NCI-H1436 (cell line): ENCODE measurements at regions not wholly inside any gene's neighbourhood (a gene's known extent, or its start where the extent isn't known, plus 50 kb on each side); places are given as distances from the start of the nearest gene placed in this dataset.
"Not testable (repeated sequence)": the region's sequence is repeated elsewhere in the genome, so short reads cannot be mapped to it uniquely, and the experiment has no call there.

Experiments used
- DNase-seq: peaks from one replicate; lab custom pipeline; 2025; lab: John Stamatoyannopoulos, UW

DNA sequence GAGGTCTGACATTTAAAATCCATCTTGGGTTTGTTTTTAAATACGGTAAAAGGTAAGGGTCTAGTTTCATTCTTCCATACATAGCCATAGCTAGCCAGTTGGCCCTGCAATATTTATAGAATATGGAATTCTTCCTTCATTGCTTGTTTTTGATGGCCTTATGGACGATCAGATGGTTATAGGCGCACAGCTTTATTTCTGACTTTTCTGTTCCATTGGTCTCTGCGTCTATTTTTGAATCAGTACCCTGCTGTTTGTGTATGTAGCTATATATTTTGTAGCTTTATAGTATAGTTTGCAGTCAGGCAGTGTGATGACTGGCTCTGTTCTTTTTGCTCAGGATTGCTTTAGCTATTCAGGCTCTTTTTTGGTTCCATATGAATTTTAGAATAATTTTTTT is 366.8 kb upstream of the MIS18BP1 start:
- DNase-seq, result no peak

DNA sequence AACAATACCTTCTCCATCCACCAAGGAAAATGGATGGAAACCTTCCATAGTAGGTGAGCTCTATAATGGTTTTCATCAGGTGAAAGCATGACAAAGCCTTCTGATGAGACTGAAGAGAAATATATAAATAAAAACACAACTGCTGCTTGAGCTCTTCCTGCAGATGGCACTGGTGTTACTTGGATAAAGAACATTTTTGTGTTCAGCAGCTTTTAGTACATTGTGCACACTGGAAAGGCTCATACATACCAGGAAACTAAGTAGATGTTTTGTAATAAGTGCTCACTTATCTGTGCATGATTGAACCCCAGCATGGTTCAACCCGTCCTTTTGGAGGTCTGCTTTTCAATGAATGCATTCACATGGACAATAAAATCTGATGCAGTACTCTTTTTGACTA is 357.3 kb upstream of the MIS18BP1 start:
- DNase-seq, result no peak

DNA sequence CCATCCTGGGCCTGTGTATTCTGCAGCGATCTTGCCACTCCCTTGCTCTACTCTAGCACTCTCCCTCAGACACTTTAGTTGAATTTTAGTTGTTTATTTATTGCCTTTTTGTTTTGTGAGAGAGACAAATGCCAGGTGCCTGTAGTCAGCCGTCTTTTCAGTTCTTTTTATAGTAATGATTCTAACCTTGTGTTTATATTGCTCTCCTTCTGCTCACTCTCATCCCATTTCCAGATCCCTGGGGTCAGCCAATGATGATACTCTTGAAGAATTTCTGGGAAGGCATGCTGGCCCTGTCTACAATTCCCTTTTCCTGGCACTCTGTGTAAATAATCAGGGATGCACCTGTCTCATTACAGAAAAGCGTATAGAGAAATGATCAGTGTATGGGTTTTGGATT is 334.1 kb upstream of the MIS18BP1 start:
- no peak for DNase-seq

DNA sequence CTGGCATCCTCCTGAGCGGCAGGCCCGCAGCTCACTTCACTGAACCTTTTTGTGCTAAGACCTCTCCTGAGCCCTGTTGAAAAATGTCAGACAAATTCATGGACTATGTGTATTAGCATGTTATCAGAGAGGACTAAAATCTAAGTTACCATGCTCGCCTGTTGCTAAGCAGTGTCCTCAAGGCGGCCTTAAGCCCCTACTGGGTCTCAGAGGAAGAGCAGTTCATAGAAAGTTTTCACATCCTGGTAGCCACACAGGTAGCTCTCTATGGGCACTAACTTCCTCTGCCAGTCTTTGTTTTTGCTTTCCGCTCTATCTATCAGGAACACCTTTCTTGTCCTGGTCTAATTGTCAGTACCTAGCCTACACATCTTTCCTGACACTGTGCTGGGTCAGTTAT is 306.6 kb upstream of the MIS18BP1 start:
- no peak for DNase-seq

DNA sequence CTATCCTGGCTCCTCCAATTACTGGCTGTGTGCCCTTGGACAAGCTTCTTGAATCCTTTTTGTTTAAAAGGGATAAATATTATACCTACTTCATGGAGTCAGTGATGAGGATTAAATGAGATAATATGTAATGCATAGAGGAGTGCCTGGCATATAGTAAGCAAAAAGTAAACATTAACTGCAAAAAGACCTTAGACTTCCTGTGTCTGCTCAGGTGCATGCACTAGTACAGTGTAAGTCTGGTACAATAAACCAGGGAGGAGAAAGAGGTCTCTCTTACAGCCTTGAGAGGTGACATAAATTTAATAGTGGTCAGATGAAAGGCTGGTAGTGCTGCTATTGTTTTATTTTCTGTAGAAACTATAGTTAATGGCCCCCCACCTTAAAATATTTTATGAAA is 305.2 kb upstream of the MIS18BP1 start:
- no peak for DNase-seq

DNA sequence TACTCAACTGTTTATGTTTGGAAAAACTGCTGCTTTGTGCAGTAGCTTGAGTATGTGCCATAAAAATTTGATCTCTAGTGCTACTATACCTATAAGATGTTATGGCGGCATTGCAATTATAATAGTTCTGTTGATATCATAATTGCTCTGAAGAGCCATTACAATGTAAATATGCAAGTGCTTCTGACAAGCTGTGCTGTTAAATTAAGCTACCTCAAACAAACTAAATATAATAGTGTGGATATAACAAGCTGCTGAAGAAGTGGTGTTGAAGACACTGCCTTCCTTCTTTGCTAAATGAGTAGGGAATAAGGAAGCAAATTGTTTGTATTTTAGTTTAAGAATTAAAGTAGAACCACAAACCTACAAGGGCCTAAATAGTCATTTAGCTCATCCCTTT is 301.0 kb upstream of the MIS18BP1 start:
- DNase-seq, result no peak

DNA sequence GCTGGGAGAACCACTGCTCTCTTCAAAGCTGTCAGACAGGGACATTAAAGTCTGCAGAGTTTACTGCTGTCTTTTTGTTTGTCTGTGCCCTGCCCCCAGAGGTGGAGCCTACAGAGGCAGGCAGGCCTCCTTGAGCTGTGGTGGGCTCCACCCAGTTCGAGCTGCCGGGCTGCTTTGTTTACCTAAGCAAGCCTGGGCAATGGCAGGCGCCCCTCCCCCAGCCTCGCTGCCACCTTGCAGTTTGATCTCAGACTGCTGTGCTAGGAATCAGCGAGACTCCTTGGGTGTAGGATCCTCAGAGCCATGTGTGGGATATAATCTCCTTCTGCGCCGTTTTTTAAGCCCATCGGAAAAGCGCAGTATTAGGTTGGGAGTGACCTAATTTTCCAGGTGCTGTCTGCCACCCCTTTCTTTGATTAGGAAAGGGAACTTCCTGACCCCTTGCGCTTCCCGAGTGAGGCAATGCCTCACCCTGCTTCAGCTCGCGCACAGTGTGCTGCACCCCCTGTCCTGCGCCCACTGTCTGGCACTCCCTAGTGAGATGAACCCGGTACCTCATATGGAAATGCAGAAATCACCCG is 298.3 kb upstream of the MIS18BP1 start:
- DNase-seq, result not testable (repeated sequence)

GRCh38 chr14:45531022-45531421 is 278.0 kb upstream of the MIS18BP1 start:
- no peak for DNase-seq

DNA sequence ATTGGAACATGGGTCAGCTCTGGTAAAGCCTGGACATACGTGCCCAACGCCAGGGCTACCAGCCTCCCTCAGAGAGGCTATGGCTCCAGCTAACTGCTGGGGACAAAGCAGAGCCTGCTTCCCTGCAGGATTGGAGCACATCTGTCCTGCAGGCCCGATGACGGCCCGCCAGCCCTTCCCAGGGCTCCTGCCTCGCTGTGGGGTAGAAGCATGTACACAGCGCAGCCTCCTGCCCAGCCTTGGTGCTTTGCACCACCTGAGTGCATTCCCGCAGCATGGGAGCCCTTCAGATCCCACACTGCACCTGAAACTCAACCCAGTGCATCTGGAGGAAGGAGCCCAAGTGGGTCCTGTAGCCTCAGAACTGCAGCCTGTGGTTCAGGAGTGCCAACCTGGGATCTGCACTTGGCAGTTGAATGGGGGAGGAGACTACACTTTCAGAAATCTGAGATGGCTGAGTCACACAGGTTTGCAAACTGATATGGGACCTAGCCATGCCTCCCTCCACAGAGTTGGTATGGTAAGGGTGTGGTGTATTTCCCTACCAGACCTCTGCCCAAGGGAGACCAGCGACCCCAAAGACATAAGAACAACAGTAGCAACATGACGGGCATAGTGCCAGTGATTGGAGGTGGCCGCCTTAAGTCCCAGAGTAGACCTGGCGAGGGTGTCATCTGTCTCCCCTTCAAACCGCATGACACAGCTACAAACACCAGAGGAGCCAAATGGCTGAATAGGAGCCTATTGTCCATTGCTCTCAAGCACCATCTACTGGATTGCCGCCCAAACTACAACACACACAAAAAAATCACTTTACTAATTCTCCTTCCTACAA is 273.9 kb upstream of the MIS18BP1 start:
- peak; percentile 24 for DNase-seq

DNA sequence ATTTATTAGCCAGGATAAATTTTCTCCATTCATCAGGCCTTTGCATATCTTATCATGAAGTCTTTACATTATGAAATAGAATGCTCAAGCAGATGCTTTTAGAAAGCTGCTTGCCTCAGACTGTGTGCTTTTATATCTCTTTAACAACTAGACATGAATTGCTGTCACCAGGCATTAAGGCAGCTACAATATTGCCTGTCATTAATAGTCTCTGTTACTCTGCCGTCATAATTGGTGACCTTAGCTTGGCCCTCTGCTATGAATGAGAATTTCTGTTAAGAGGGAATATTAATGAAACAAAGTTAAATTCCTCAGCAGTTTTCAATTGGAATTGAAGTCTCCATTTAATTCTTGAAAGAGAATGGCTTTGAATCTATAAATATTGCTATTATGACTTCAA is 266.8 kb upstream of the MIS18BP1 start:
- DNase-seq, result no peak

DNA sequence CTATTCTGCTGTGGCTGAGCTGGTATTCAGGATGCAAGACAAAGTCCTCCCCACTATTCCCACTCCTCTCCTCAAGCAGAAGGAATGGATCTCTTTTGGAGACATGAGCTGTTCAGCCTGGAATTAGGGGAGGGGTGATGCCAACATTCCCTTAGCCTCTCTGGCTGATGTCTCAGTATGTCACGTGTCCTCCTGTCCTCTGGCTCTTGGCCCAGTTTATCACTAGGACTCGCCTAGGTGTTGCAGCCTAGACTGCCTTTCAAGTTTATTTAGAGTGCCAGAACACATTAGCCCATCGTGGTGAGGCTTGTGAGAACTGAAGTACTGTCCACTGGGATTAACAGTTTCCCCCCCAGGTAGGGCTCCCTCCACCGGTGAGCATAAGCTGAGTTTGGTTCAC is 239.9 kb upstream of the MIS18BP1 start:
- no peak for DNase-seq

GRCh38 chr14:45491914-45492313 is 238.9 kb upstream of the MIS18BP1 start:
- DNase-seq, result no peak

- DNase-seq, result no peak
Observed at GRCh38 chr14:45486599-45486998, 233.6 kb upstream of the MIS18BP1 start.

DNA sequence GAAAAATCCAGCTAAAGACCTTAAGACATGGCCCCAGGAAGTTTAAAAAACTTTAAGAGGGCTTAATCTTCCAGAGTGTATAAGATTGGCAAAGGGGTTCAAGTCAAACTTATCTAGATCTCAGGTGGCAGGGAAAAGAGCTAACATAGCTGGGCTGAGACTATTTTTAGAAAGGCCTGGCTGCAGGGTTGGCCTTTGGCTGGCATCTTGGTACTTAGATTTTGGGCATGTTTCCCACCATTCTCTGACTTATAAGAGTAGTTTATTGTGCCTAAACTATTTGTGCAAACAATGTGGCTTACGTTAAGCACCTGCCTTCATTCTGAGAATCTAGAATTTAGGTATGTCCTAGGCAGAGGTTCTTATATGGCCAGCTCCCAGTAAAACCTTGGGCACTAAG is 214.0 kb upstream of the MIS18BP1 start:
- DNase-seq, result no peak

- DNase-seq, result no peak
Observed at GRCh38 chr14:45434221-45434620, 181.2 kb upstream of the MIS18BP1 start.

- DNase-seq, result peak; percentile 39
Observed at GRCh38 chr14:45426685-45427282, 173.8 kb upstream of the MIS18BP1 start.

DNA sequence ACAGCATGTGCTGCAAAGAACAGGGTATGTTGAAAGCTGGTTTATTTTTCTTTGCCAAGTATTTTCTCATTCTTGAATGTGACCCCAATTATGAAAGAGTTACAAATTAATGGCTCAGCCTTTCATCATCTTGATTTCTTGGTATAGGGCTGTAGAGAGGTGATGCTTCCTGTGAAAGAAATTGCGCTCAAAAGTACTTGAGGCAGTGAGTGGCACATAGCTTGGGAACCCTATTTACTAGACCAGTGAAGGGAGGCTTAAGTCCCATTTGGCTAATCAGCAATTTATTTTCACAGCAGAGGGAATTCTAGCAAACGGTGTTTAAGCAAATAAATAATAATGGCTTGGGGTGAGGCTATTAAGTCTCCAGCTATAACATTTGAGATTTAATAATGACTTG is 153.9 kb upstream of the MIS18BP1 start:
- no peak for DNase-seq

DNA sequence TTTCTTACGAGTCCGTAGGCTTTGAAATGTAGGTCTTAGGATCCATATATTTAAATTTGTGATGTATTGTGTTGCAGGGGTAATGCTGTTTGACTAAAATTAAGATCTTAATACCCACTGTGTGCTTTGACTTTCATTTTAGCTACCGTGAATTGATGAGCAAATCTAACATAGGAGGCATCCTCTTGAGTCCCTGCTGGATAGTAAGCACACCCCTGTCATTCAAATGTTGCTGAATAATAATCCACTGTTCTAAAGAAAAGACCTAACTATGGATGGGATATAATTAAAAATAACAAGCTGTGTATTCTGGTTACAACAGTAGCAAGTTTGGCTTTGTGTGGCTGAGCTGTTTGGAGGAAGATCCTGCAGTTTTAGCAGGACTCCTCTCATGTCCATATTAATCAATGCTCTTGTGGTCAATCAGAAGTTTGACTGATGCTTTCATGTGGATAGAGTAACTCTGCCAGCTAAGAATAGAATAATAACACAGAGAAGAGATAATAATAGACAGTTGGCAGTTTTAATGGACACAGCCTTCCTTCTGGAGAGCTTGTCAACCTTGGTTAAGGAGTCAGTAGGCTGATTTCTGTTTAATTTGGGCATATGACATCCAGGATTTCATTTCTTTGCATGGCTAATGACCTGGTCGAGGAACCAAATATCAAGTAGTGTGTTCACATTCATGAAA is 148.1 kb upstream of the MIS18BP1 start:
- DNase-seq, result no peak

DNA sequence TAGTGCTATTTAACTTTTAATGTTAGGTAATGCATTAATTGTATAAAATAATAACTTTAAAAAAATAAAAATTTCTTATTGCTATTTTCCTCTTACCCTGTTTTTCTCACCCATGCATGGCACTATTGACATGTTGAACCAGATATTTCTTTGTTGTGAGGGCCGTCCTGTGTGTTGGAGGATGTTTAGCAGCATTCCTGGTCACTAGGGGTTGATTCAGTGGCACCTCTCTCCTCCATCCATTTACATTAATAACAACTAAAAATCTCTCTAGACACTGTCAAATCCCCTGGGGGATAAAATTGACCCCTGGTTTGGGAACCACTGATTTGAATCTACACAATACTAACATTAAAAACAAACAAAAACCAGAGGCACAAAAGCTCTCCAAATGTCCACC is 147.5 kb upstream of the MIS18BP1 start:
- DNase-seq, result no peak

GRCh38 chr14:45381091-45381490 is 128.1 kb upstream of the MIS18BP1 start:
- no peak for DNase-seq

DNA sequence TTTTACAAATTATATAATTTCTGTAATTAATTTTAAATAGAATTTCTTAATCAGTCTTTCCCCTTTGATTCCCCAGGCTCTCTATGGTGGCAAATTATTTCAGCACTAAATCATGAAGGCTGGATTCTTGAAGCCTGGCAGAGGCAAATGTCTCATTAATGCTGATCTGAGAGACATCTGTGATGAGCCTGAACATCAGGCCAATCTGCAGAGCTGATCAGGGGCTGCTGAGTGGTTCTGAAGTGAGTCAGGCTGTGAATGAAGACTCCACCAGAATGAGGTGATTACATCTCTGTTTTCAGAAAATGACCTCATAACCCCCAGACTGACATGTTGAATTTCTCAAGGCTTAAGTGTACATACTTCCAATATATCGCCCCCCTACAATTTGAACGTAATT is 124.2 kb upstream of the MIS18BP1 start:
- no peak for DNase-seq

DNA sequence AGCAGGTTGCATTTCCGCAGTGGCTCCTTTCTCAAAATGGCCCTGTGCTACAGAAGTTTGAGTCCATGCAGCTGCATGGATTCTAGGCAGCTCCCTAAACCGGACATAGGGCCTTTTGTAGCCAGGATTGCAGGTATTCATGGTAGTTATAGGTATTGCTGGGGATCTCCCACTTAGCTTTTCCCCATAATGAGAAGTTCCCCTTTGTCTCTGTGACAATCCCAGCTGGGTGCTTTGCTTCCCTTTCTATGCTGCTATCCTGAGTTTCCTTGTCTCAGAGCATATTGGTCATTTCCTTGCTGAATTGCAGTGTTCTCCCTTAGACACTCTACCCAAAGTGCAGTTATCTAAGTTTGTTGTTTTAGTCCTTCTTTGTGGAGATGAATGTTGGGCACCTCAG is 120.9 kb upstream of the MIS18BP1 start:
- DNase-seq, result no peak
